Astrocyte (in vitro differentiated cells and primary cell): ENCODE measurements at regions not wholly inside any gene's neighbourhood (a gene's known extent, or its start where the extent isn't known, plus 50 kb on each side); places are given as distances from the start of the nearest gene placed in this dataset.

Experiments
- EZH2 ChIP-seq: IDR thresholded peaks from 2 replicates; pipeline ENCODE4 v1.6.1; 2012; ENCODE audit warnings: mild to moderate bottlenecking, low read length, inconsistent platforms; ENCODE audit not compliant: insufficient read depth
- TF ChIP-seq, protein P1 (sequence below): IDR thresholded peaks from 2 replicates; pipeline ENCODE4 v1.5.1; 2011; ENCODE audit warnings: low read depth, mild to moderate bottlenecking, inconsistent platforms, low read length, moderate library complexity; ENCODE audit not compliant: insufficient read depth

DNA sequence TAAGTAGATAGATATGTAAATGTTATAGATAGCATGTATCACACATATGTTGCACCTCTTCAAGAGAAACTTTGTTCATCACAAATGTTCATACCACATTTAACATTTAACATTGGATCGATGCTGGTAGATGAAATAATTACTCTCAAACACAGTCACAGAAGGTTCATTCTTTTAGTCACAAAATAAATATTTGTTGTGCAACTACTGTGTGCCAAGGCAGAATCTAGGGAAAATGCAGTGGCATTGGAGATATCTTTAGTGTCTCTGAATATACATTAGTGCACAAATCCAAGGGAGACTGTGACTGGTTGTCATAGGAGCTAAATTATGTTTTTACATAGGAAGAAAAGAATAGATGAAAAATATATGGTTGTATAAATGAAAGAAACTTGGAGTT lies 535.7 kb downstream of the BRINP3 start:
- TF ChIP-seq, protein P1, sequence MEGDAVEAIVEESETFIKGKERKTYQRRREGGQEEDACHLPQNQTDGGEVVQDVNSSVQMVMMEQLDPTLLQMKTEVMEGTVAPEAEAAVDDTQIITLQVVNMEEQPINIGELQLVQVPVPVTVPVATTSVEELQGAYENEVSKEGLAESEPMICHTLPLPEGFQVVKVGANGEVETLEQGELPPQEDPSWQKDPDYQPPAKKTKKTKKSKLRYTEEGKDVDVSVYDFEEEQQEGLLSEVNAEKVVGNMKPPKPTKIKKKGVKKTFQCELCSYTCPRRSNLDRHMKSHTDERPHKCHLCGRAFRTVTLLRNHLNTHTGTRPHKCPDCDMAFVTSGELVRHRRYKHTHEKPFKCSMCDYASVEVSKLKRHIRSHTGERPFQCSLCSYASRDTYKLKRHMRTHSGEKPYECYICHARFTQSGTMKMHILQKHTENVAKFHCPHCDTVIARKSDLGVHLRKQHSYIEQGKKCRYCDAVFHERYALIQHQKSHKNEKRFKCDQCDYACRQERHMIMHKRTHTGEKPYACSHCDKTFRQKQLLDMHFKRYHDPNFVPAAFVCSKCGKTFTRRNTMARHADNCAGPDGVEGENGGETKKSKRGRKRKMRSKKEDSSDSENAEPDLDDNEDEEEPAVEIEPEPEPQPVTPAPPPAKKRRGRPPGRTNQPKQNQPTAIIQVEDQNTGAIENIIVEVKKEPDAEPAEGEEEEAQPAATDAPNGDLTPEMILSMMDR: no peak
- no peak for TF ChIP-seq EZH2
